Right lobe of liver (tissue), 6 donors: ENCODE measurements at regions not wholly inside any gene's neighbourhood (a gene's known extent, or its start where the extent isn't known, plus 50 kb on each side); places are given as distances from the start of the nearest gene placed in this dataset.

Source experiments
- ATAC-seq, 4 donors: fragments of 200-7000 bp; cut with Tn5 transposase; one replicate each; pipeline ENCODE4 v1.9.1; 2020; ENCODE audit warnings: mild to moderate bottlenecking in 4 of 4, moderate library complexity in 4 of 4
- DNase-seq, 3 donors: peaks; one replicate each; pipeline ENCODE4 v3.0.0-alpha.2; 2020
- H3K27ac ChIP-seq, 3 donors: fragments of 200-600 bp; one replicate each; pipeline ENCODE4 v1.8.0; 2022
- H3K27me3 ChIP-seq, 2 donors: fragments of 200-600 bp; one replicate each; pipeline ENCODE4 v1.8.0; 2022
- H3K36me3 ChIP-seq, 4 donors: fragments of 200-600 bp; sonication (generic) in 1 of 4; one replicate each; pipeline versions ENCODE4 v1.5.1 to v1.8.0; 2017 to 2022; ENCODE audit warnings: control low read depth in 1 of 4
- H3K4me1 ChIP-seq, 4 donors: fragments of 200-600 bp; sonication (generic) in 1 of 4; one replicate each; pipeline versions ENCODE4 v1.5.1 to v1.8.0; 2017 to 2022; ENCODE audit warnings: control low read depth in 1 of 4
- H3K4me3 ChIP-seq, 3 donors: fragments of 200-600 bp; one replicate each; pipeline ENCODE4 v1.8.0; 2022
- H3K9me3 ChIP-seq, 4 donors: fragments of 200-600 bp; sonication (generic) in 1 of 4; one replicate each; pipeline versions ENCODE4 v1.5.1 to v1.8.0; 2017 to 2022; ENCODE audit warnings: control low read depth in 1 of 4
- CTCF ChIP-seq, 4 donors: fragments of 200-600 bp in 3 of 4; fragments of 450-650 bp in 1 of 4; IDR thresholded peaks; one replicate each; pipeline versions ENCODE4 v1.5.1 to v1.8.0; 2016 to 2022; ENCODE audit warnings: antibody characterized with exemption in 4 of 4, mild to moderate bottlenecking in 2 of 4
- POLR2A ChIP-seq: fragments of 450-650 bp; IDR thresholded peaks from one replicate; pipeline ENCODE4 v1.6.1; 2017; ENCODE audit warnings: antibody characterized with exemption, mild to moderate bottlenecking
- WGBS: methylation state at CpG from one replicate; pipeline ENCODE4 v1.1.6; 2018; ENCODE audit warnings: low coverage, low lambda C conversion rate; ENCODE audit not compliant: insufficient coverage; ENCODE audit errors: missing lambda C conversion rate; 5-methylcytosine and 5-hydroxymethylcytosine counted together
- intact Hi-C, 2 donors: fragments of 100-400 bp; cut with DNase I; formaldehyde crosslinking; loops; one replicate each; pipeline versions ENCODE4 v1.11.2 to v1.14.1; 2022
- small RNA-seq, 2 experiments: library from RNA; depleted of rRNA; stranded (forward); fragments of <200 nt; gene quantifications; one replicate each; pipeline ENCODE3, GENCODE V24; 2016
- donor health status: DM: no; HTN: yes; CAD: no.
- donor health status: DM: no; HTN: no; CAD: no.
- donor health status: DM: no; HTN: no; CAD: no.
- donor health status: DM: no; HTN: yes; CAD: no.
- donor health status: DM: no; HTN: yes; CAD: no.

- whole genome bisulfite sequencing = 44% methylated on average over 4 of the region's 4 CpGs
- no peaks in the 10 kb centered on the region for H3K36me3 ChIP-seq
- no peak for DNase-seq
- no peaks in the 10 kb centered on the region for H3K4me1 ChIP-seq
- no peaks in the 10 kb centered on the region for H3K27me3 ChIP-seq
- H3K9me3 ChIP-seq = no peaks in the 10 kb centered on the region
- ATAC-seq = no peak
- H3K27ac ChIP-seq = no peak overlapping the region
- TF ChIP-seq POLR2A (no peak), CTCF (IDR thresholded peaks at IDR 0.05) (no peak)
- intact Hi-C loops = no loop called here
- no peak overlapping the region for H3K4me3 ChIP-seq
Measured at GRCh38 chr18:55647331-55647730, 59.3 kb upstream of the TCF4 start.

- no peak for DNase-seq
- Histone ChIP-seq H3K36me3 (no peaks in the 10 kb centered on the region), H3K27me3 (no peaks in the 10 kb centered on the region), H3K9me3 (no peaks in the 10 kb centered on the region), H3K4me1 (no peaks in the 10 kb centered on the region), H3K4me3 (no peak overlapping the region), H3K27ac (no peak overlapping the region)
- WGBS = 20% methylated on average over 2 of the region's 2 CpGs
- ATAC-seq = no peak
- TF ChIP-seq POLR2A = no peak
- TF ChIP-seq CTCF (IDR thresholded peaks at IDR 0.05) = no peak
- intact Hi-C loops = no loop called here
Measured at GRCh38 chr18:55642191-55642590, 54.2 kb upstream of the TCF4 start.

GRCh38 chr18:55641486-55641885 is 53.5 kb upstream of the TCF4 start:
- no peaks in the 10 kb centered on the region for H3K4me1 ChIP-seq
- no peak overlapping the region for H3K4me3 ChIP-seq
- DNase-seq (no peak), ATAC-seq (no peak)
- H3K36me3 ChIP-seq = no peaks in the 10 kb centered on the region
- intact Hi-C loops = no loop called here
- WGBS = 59% methylated on average over 4 of the region's 4 CpGs
- no peak for TF ChIP-seq CTCF (IDR thresholded peaks at IDR 0.05)
- no peak for TF ChIP-seq POLR2A
- no peaks in the 10 kb centered on the region for H3K27me3 ChIP-seq
- no peaks in the 10 kb centered on the region for H3K9me3 ChIP-seq
- no peak overlapping the region for H3K27ac ChIP-seq

Small RNAs in the stretch of these regions (small RNA-seq; reads per million reads assigned to genes)
- gene RF00045 = 0 reads per million in 2 experiments
